Activated CD4-positive, alpha-beta T cell treated with anti-CD3 and anti-CD28 coated beads, Interleukin-2, Interleukin-6, amounts not matched to agents 100 ng/mL and 50 ng/mL, durations not matched to agents 16 hours and 8 hours (primary cell): ENCODE measurements at regions not wholly inside any gene's neighbourhood (a gene's known extent, or its start where the extent isn't known, plus 50 kb on each side); places are given as distances from the start of the nearest gene placed in this dataset.
"Not testable (repeated sequence)": the region's sequence is repeated elsewhere in the genome, so short reads cannot be mapped to it uniquely, and the experiment has no call there.

Source experiments
- DNase-seq: peaks from one replicate; pipeline ENCODE4 v3.0.0-alpha.2; 2020

- no peak for DNase-seq
Observed at GRCh38 chr14:71541973-71542690, 390.1 kb upstream of the RGS6 start.

- no peak for DNase-seq
Observed at GRCh38 chr14:71549421-71550050, 382.7 kb upstream of the RGS6 start.

- DNase-seq: no peak
Observed at GRCh38 chr14:71550367-71550766, 381.9 kb upstream of the RGS6 start.

GRCh38 chr14:71551291-71551950, 380.8 kb upstream of the RGS6 start:
- no peak for DNase-seq

- DNase-seq: no peak
Observed at GRCh38 chr14:71552809-71553208, 379.4 kb upstream of the RGS6 start.

GRCh38 chr14:71553779-71554178, 378.4 kb upstream of the RGS6 start:
- DNase-seq: no peak

GRCh38 chr14:71554323-71554722, 377.9 kb upstream of the RGS6 start:
- DNase-seq: peak; percentile 50

- DNase-seq: peak; percentile 74
Observed at GRCh38 chr14:71554959-71555612, 377.1 kb upstream of the RGS6 start.

GRCh38 chr14:71555654-71556559, 376.3 kb upstream of the RGS6 start:
- DNase-seq: peak; percentile 87

GRCh38 chr14:71556730-71557129, 375.5 kb upstream of the RGS6 start:
- DNase-seq: no peak

GRCh38 chr14:71557351-71557750, 374.9 kb upstream of the RGS6 start:
- no peak for DNase-seq

- DNase-seq: not testable (repeated sequence)
Observed at GRCh38 chr14:71558943-71559342, 373.3 kb upstream of the RGS6 start.

- no peak for DNase-seq
Observed at GRCh38 chr14:71560751-71561150, 371.5 kb upstream of the RGS6 start.

GRCh38 chr14:71563492-71564153, 368.6 kb upstream of the RGS6 start:
- no peak for DNase-seq

- no peak for DNase-seq
Observed at GRCh38 chr14:71566276-71566675, 366.0 kb upstream of the RGS6 start.

- not testable (repeated sequence) for DNase-seq
Observed at GRCh38 chr14:71567499-71568133, 364.6 kb upstream of the RGS6 start.

GRCh38 chr14:71574976-71575375, 357.3 kb upstream of the RGS6 start:
- DNase-seq: no peak

GRCh38 chr14:71576472-71576871, 355.8 kb upstream of the RGS6 start:
- DNase-seq: no peak

GRCh38 chr14:71579331-71579730, 352.9 kb upstream of the RGS6 start:
- no peak for DNase-seq

- no peak for DNase-seq
Observed at GRCh38 chr14:71582705-71583104, 349.5 kb upstream of the RGS6 start.

GRCh38 chr14:71583194-71583593, 349.0 kb upstream of the RGS6 start:
- DNase-seq: no peak
